ENCODE measurements at regions not wholly inside any gene's neighbourhood (a gene's known extent, or its start where the extent isn't known, plus 50 kb on each side); places are given as distances from the start of the nearest gene placed in this dataset.
"Not testable (repeated sequence)": the region's sequence is repeated elsewhere in the genome, so short reads cannot be mapped to it uniquely, and the experiment has no call there.

DNA sequence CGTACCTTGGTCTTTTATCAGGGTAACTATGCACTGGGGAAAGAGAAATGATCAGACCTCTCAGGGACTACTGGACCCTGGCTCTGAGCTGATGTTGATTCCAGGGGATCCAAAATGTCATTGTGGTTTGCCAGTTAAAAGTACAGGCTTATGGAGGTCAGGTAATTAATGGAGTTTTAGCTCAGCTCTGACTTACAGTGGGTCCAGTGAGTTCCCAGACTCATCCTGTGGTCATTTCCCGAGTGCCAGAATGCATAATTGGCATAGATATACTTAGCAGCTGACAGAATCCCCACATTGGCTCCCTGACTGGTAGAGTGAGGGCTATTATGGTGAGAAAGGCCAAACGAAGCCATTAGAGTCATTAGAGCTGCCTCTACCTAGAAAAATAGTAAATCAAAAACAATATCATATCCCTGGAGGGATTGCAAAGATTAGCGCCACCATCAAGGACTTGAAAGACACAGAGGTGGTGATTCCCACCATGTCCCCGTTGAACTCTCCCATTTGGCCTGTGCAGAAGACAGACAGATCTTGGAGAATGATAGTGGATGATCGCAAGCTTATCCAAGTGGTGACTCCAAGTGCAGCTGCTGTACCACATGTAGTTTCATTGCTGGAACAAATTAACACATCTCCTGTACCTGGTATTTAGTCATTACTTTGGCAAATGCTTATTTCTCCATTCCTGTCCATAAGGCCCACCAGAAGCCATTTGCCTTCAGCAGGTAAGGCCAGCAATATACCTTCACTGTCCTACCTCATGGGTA, 152.4 kb downstream of the THBS2 start:
- no peak for DNase-seq (ENCODE audit: low spot score)

GRCh38 chr6:169099411-169100202, 154.0 kb downstream of the THBS2 start:
- DNase-seq (ENCODE audit: low spot score), result no peak

GRCh38 chr6:169098651-169099050, 155.0 kb downstream of the THBS2 start:
- not testable (repeated sequence) for DNase-seq (ENCODE audit: low spot score)

DNA sequence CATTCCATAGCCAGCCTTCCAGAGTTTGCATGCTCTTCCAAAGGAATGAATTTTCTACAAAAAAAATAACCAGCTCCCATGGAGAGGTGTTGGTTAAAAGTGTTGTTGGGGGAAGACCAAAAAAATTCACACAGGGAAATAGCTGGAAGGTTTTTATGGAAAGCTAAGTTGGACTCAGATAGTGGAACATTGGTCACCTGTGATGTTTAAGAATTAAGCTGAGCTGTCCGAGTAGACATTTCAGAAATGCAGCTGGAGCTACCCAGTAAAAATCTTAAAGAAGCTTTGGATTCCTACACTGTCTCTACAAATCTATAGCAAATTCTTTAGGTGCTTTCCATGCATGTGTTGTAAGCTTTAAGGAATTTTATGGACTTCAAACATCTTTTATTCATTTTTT, 155.5 kb downstream of the THBS2 start:
- DNase-seq (ENCODE audit: low spot score), result no peak

DNA sequence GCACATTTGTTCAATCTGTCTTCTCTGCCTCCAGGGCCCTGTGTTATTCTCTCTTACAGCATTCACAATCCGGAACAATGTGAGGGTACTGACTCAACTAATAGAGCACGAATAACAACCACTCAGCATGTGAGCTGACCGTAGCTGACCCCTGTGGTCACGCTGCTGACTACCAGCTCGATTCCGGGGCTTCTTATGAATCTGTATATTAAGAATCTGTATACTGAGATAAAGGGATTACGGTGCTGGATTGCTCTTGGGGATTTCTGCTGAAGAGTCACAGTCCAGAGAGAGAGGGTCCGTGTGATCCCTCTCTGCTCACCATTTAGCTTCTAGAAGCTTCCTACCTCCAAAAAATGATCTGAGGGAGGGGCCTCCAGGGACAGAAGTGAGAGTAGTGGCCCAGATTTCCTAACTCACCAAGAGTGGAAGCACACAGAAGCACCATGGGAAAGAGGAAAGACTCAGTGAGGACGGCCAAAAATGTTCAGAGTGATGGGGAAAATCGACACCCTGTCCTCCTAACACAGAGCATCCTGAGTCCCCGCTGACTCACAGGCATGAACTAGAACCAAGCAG, 156.2 kb downstream of the THBS2 start:
- no peak for DNase-seq (ENCODE audit: low spot score)

DNA sequence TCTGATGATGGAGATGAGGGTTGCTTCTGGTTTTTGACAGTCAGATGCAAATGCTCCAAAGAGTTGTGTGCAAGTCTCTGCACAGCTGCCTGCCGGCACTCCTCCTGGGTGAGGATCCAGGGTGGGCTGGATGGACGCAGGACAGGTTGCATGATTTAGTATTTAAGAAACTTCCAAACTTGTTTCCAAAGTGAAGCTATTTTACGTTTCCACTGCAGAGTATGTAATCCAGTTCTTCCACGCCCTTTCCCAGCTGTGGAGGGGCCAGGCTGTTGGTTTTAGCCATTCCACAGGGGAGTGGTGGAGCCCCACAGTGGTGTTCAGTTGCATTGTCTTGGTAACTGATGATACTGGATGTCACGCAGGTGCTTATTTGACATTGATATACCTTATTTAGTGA, 157.3 kb downstream of the THBS2 start:
- DNase-seq (ENCODE audit: low spot score), result no peak

- no peak for DNase-seq (ENCODE audit: low spot score)
Observed at GRCh38 chr6:169095153-169095552, 158.5 kb downstream of the THBS2 start.

DNA sequence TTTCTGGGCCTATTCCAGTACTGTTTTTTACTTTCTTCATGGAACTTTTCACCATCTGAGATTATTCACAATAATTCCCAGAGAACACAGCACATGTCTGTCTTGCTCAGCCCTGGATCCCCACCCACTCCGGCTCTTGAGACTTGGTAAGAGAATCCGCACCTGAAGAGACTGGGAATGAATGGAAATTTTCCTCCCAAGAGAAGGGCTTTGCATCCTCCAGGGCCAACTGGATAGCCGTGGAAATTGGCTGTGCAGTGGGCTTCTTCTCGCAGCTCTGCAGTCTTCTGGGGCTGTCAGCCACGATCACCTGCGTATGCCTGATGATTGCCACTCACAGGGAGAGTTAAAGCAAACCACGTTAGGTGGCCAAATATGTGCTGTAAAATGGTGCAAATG, 159.1 kb downstream of the THBS2 start:
- no peak for DNase-seq (ENCODE audit: low spot score)

DNA sequence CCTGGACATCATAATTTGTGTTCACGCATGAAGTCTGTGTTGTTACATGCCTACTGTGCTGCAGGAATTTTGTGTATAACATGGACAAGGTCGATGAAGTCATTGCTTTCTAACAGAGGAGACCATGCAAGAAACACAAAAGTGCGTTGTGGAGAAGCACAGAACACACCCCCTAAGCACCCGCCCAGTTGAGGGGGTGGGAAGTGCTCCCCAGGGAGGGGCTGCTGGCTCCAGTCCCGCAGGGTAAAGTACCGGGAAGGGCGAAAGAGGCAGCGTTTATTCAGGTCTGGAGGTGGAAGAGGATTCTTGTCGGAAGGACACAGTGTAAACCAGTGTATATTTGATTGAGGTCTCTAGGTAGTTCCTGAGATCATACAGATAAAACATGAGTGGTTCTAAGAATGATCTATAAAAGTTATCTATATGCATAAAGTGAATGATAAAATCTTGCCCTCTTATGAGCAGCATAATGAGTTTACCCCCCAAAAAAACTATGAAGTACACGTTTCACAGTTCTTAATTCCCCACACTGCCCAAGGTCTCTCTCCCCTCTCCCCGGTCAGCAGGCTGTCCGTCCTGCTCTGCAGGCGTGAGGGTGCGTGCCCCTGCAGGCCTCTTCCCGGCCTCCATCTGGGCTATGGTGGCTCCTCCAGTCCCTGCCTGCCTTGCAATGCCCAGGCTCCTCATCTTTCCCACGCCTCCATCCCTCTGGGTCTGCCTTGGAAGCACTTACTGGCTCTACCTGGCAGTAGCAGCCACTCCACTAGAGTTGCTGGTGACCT, 159.7 kb downstream of the THBS2 start:
- no peak for DNase-seq (ENCODE audit: low spot score)

DNA sequence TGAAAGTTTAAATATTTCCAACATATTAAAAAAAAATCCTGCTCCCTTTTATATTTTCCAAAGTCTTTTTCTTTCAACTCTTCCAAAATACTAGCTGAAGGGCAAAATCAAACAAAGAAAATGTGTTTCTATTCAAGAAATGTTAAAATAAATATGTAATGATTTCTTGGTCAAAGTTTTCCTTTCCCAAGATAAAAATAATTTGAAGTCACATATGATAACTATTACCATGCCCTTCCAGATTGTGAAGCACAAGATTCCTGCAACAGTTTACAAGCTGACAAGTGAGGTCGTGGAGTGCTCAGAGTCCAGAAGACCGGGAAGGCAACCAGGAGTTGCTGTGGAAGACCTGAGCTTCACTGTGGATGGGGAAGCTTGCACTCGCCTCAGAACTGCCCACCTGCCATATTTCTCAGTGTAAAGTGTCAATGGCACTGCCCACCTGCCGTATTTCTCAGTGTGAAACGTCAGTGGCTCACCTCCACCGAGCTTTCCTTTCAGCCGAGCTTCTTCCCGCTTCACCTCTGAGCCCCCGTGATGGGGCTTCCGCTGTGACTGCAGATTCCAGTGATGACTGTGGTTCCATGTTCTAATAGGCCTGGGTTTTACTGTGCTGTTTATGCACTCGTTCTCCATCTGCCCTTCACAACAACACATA, 160.5 kb downstream of the THBS2 start:
- DNase-seq (ENCODE audit: low spot score), result no peak

DNA sequence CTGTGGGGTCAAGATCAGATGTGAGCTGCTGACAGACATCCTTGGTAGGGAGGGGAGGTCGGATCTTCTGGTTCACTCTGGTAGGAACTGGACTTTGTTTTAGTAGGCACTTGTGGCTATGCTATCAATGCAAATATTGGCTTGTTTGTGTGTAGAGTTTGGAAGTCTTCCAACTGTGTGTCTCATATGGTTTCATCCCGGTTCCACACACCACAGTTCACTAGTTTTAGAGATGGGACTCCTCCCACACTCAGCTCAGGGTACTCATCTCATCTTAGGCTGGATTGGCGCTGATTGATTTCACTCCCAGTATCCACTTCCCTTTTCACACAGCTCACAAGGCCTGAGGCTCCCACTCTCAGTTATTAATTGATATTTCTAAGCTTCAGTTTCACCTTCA, 161.3 kb downstream of the THBS2 start:
- DNase-seq (ENCODE audit: low spot score), result no peak

DNA sequence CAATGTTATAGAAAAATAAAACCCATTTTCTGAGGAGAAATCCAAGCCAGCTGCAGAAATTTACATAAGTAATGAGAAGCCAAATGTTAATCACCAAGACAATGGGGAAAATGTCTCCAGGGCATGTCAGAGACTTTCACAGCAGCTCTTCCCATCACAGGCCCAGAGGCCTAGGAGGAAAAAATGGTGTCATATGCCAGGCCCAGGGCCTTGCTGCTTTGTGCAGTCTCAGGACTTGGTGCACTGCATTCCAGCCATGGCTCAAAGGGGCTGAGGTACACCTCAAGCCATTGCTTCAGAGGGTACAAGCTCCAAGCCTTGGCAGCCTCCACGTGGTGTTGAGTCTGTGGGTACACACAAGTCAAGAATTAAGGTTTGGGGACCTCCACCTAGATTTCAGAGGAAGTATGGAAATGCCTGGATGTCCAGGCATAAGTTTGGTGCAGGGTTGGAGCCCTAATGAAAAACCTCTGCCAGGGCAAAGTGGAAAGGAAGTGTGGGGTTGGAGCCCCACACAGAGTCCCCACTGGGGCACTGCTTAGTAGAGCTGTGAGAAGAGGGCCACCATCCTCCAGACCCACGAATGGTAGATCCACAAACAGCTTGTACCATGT, 163.0 kb downstream of the THBS2 start:
- DNase-seq (ENCODE audit: low spot score), result not testable (repeated sequence)

DNA sequence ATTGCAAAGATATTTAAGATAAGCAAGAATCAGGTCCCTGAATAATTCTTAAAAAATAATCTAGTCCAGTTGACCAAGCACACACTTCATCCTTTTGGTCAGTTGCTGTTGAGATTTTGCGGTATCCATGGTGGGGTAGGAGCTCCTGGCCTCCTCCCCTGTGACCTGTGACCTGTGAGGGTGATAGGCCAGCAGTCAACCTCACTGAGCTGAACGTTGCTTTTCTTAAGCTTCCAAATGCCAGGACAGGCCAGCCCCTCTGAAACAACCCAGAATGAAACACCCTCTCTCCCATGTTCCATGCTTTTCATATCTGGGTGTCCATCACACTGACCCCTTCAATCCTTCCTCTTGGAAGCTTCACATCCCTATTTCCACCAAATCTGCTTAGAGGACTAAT, 164.9 kb downstream of the THBS2 start:
- DNase-seq (ENCODE audit: low spot score), result no peak

GRCh38 chr6:169087443-169088041, 166.1 kb downstream of the THBS2 start:
- DNase-seq (ENCODE audit: low spot score), result no peak

DNA sequence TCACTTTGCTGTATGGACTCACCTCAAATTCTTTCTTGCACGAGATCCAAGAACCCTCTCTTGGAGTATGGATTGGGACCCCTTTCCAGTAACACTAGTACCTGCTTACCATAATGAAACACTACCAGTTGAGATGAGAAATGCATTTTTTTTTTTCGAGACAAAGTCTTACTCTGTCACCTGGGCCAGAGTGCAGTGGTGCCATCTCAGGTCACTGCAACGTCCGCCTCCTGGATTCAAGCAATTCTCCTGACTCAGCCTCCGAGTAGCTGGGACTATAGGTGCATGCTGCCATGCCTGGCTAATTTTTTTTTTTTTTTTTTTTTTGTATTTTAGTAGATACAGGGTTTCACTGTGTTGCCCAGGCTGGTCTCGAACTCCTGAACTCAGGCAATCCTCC, 167.0 kb downstream of the THBS2 start:
- DNase-seq (ENCODE audit: low spot score), result not testable (repeated sequence)

DNA sequence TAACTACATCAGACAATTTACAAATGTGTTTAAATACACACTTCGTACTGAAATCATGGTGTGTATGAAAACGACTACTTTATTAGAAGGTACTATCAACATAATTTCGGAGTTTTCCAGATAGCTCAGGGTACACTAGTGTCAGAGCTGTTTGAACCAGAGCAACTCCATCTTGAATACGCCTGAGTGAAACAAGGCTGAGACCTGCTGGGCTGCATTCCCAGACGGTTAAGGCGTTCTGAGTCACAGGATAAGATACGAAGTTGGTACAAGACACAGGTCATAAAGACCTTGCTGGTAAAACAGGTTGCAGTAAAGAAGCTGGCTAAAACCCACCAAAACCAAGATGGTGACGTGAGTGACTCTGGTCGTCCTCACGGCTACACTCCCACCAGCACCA, 167.6 kb downstream of the THBS2 start:
- DNase-seq (ENCODE audit: low spot score), result no peak

GRCh38 chr6:169085466-169085865, 168.2 kb downstream of the THBS2 start:
- no peak for DNase-seq (ENCODE audit: low spot score)

DNA sequence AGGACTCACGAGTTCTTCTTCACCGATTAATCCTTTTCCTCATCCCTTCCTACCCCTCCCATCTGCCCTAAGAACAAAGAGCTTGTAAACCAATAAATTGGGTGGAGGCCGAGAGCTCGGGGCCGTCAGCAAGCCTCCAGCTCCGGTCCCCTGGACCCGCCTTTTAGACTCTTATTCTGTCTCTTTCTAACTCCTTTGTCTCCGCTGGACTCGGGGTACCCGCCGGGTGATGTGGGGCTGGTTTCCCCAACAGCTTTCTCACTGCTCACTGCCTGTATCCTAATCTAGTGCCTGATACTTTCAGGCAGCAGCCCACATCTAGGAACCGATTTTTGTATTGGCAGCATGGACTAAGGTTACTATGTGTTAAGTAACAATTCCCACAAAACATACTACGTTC, 169.1 kb downstream of the THBS2 start:
- not testable (repeated sequence) for DNase-seq (ENCODE audit: low spot score)

GRCh38 chr6:169084067-169084466, 169.6 kb downstream of the THBS2 start:
- no peak for DNase-seq (ENCODE audit: low spot score)

DNA sequence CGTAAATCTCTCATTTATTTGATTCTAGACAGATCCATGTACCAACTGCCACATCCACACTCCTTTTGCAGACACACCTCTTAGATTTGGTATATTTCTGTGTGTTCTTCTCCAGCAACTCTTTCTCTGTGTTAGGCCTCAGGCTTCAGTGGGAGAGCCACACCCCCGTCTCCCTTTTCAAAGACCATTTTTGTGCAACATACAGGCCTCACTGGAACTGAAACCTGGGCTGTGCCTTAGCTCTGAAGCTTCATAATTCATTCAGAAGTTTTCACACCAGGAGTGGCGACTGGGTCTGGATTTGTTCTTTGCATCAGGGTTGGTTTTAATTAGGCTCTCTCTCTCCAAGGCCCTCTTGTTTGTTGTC, 170.2 kb downstream of the THBS2 start:
- DNase-seq (ENCODE audit: low spot score), result no peak
